ENCODE measurements at regions not wholly inside any gene's neighbourhood (a gene's known extent, or its start where the extent isn't known, plus 50 kb on each side); places are given as distances from the start of the nearest gene placed in this dataset.
A peak's percentile ranks its signal among the peaks of the same experiment; 100 is the strongest.

DNA sequence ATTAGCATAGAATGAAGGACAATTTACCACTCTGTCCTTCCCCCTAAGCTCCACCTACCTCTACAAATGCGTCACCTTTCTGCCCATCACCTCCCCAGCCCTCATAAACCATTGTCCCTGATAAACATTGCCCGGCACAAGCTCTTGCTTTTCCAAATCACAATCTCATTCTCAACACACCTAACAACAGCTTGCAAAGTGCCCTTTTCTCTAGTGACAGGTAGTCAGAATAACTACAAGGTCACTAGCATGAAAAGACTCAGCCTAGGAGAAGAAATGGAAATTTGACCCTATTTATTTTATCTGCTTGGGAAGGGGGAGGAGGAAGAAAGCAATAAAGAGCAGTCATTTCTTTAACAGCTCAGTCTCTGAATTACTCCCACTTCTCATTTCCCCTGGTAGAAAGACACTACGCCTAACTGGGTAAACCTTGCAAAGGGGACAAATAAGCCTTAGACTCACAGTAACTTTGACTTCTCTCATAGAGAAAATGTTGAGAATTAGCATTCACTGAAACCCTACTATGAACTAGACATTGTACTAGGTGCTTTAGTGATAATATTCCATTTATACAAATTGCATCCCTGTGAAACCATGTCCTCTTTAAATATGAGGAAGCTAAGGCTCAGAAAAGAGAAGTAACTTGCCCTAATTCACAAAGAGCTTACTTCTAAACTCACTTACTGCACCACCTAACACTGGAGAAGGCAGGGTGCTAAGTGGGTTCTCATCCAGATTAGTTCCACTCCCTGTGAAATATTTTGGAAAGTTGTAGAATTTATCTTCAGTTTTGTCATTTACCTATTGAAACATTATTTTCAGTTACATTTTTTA lies 116.2 kb upstream of the FNDC3A start:
- Mint-ChIP-seq H3K4me1 (peaks cover 6% of the 10 kb centered on the region), H3K36me3 (ENCODE audit: low read depth) (no peaks in the 10 kb centered on the region), H3K27ac (no peak overlapping the region), H3K27me3 (peaks cover 4% of the 10 kb centered on the region), H3K4me3 (peak overlapping the region; percentile 36), H3K9me3 (no peaks in the 10 kb centered on the region)
- POLR2A ChIA-PET: no interaction called here
- ATAC-seq (ENCODE audit: low read depth) (peak; percentile 49), DNase-seq (no peak)
- CTCF ChIA-PET: no interaction called here
- intact Hi-C loops (cut with micrococcal nuclease): no loop called here
- TF ChIP-seq, protein P1, sequence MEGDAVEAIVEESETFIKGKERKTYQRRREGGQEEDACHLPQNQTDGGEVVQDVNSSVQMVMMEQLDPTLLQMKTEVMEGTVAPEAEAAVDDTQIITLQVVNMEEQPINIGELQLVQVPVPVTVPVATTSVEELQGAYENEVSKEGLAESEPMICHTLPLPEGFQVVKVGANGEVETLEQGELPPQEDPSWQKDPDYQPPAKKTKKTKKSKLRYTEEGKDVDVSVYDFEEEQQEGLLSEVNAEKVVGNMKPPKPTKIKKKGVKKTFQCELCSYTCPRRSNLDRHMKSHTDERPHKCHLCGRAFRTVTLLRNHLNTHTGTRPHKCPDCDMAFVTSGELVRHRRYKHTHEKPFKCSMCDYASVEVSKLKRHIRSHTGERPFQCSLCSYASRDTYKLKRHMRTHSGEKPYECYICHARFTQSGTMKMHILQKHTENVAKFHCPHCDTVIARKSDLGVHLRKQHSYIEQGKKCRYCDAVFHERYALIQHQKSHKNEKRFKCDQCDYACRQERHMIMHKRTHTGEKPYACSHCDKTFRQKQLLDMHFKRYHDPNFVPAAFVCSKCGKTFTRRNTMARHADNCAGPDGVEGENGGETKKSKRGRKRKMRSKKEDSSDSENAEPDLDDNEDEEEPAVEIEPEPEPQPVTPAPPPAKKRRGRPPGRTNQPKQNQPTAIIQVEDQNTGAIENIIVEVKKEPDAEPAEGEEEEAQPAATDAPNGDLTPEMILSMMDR (IDR thresholded peaks at IDR 0.05): no peak

DNA sequence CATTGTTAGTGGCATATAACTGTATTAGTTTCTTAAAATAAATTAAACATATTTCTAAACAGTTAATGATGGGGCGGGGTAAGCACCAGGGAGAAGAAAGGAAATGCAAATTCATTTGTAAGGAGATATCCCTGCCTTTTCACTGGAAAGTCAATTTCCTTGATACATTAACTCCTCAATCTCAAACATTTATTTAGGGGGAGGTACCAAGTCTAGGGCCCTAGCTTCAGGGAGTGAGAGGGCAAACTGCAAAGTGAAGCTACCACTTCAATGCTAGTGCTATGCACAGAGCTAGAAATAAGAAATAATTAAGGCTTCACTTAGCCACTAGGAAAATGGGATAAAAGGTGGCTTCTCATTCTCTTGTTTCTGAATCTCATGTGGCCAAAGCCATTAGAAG lies 115.3 kb upstream of the FNDC3A start:
- no peak overlapping the region for H3K4me3 Mint-ChIP-seq
- CTCF ChIA-PET: no interaction called here
- no peak overlapping the region for H3K27ac Mint-ChIP-seq
- DNase-seq: no peak
- no peak for ATAC-seq (ENCODE audit: low read depth)
- POLR2A ChIA-PET: no interaction called here
- no peaks in the 10 kb centered on the region for H3K36me3 Mint-ChIP-seq (ENCODE audit: low read depth)
- H3K9me3 Mint-ChIP-seq: no peaks in the 10 kb centered on the region
- peaks cover 4% of the 10 kb centered on the region for H3K27me3 Mint-ChIP-seq
- peaks cover 6% of the 10 kb centered on the region for H3K4me1 Mint-ChIP-seq
- intact Hi-C loops (cut with micrococcal nuclease): no loop called here
- TF ChIP-seq, protein P1 (IDR thresholded peaks at IDR 0.05): no peak

DNA sequence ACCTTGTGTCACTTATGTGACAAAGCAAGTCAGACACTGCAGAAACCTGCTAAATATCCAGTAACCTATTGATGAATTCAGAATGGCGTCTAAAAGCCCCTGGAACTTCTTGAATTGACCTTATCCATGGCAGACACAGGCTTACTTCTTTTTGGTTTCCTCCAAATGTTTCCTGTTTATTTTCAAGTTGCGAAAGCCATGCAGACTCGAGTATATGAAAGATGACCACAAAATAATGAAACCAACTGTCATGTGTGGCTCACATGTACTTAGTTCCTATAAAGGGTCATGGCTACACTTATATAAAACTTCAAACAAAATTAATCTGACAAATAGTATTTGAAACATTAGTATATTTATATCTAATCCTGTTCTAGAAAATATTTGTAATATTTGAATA lies 113.1 kb upstream of the FNDC3A start:
- Mint-ChIP-seq H3K9me3 (no peaks in the 10 kb centered on the region), H3K27me3 (peaks cover 2% of the 10 kb centered on the region), H3K36me3 (ENCODE audit: low read depth) (no peaks in the 10 kb centered on the region), H3K4me3 (no peak overlapping the region), H3K27ac (no peak overlapping the region), H3K4me1 (peaks cover 6% of the 10 kb centered on the region)
- DNase-seq: no peak
- POLR2A ChIA-PET: no interaction called here
- intact Hi-C loops (cut with micrococcal nuclease): no loop called here
- TF ChIP-seq, protein P1 (IDR thresholded peaks at IDR 0.05): no peak
- no peak for ATAC-seq (ENCODE audit: low read depth)
- CTCF ChIA-PET: no interaction called here

DNA sequence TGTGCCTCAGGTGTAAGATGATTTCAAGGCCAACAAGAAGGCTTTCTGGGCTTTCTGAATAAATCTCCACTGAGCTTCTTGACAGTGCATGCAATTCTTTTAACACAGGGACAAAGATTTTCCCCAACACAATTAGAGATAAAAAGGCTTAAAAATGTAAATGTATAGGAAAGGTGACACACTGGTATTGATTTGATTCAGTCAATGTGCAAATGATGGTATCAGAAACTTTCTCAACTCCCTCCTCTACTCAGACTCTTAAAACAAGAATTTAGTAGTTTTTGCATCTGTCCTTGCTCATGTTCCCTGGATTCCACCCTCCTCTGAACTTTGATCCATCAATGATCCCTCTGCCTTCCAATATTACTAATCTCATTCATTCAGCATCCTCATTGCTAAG lies 111.6 kb upstream of the FNDC3A start:
- CTCF ChIA-PET: no interaction called here
- H3K4me1 Mint-ChIP-seq: peaks cover 5% of the 10 kb centered on the region
- POLR2A ChIA-PET: no interaction called here
- no peak overlapping the region for H3K27ac Mint-ChIP-seq
- no peak overlapping the region for H3K4me3 Mint-ChIP-seq
- H3K36me3 Mint-ChIP-seq (ENCODE audit: low read depth): no peaks in the 10 kb centered on the region
- intact Hi-C loops (cut with micrococcal nuclease): no loop called here
- no peaks in the 10 kb centered on the region for H3K9me3 Mint-ChIP-seq
- H3K27me3 Mint-ChIP-seq: peaks cover 2% of the 10 kb centered on the region
- ATAC-seq (ENCODE audit: low read depth): no peak
- TF ChIP-seq, protein P1 (IDR thresholded peaks at IDR 0.05): no peak
- no peak for DNase-seq

DNA sequence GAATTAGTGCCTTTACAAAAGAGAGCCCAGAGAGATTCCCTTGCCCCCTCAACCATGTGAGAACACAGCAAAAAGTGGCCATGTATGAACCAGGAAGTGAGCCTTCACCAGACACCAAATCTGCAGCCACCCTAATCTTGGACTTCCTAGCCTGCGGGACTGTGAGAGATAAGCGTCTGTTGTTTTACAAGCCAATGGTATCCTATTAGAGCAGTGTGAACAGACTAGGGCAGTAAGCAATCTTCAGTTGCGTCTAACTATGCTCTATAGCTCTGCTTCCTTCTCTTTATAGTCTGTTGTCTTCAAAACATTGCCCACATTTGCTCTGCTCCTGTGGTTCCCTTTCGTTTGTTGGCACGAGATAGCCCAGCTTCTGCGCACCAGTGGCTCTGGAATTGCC lies 109.5 kb upstream of the FNDC3A start:
- TF ChIP-seq, protein P1 (IDR thresholded peaks at IDR 0.05): no peak
- DNase-seq (no peak), ATAC-seq (ENCODE audit: low read depth) (no peak)

More for the DNA sequence above, 109.5 kb upstream of the FNDC3A start:
- H3K36me3 Mint-ChIP-seq (ENCODE audit: low read depth): no peaks in the 10 kb centered on the region
- no peaks in the 10 kb centered on the region for H3K9me3 Mint-ChIP-seq
- ChIA-PET POLR2A (no interaction called here), CTCF (no interaction called here)
- no peak overlapping the region for H3K27ac Mint-ChIP-seq
- H3K4me3 Mint-ChIP-seq: no peak overlapping the region
- H3K27me3 Mint-ChIP-seq: peaks cover 2% of the 10 kb centered on the region
- intact Hi-C loops (cut with micrococcal nuclease): no loop called here
- H3K4me1 Mint-ChIP-seq: no peaks in the 10 kb centered on the region

Measured in activated B cell treated with CpG ODN at 0.5 μM for 24 hours (primary cell).